ENCODE measurements at regions not wholly inside any gene's neighbourhood (a gene's known extent, or its start where the extent isn't known, plus 50 kb on each side); places are given as distances from the start of the nearest gene placed in this dataset.

GRCh38 chr14:71301611-71302010 lies 394.4 kb downstream of the PCNX1 start:
- TF ChIP-seq POLR2A (IDR thresholded peaks at IDR 0.05) (no peak), CTCF (IDR thresholded peaks at IDR 0.05) (no peak), EP300 (IDR thresholded peaks at IDR 0.05) (no peak)
